Activated CD4-positive, alpha-beta T cell treated with anti-CD3 and anti-CD28 coated beads, Interleukin-2, amount 50 U/mL, for 48 hours (primary cell): ENCODE measurements at regions not wholly inside any gene's neighbourhood (a gene's known extent, or its start where the extent isn't known, plus 50 kb on each side); places are given as distances from the start of the nearest gene placed in this dataset.

Experiments used
- DNase-seq, 2 experiments: peaks; one replicate each; pipeline ENCODE4 v3.0.0-alpha.2; 2020

GRCh38 chr4:57448452-57448851 lies 338.3 kb upstream of the IGFBP7 start:
- no peak for DNase-seq

GRCh38 chr4:57446266-57446665 lies 336.1 kb upstream of the IGFBP7 start:
- no peak for DNase-seq

DNA sequence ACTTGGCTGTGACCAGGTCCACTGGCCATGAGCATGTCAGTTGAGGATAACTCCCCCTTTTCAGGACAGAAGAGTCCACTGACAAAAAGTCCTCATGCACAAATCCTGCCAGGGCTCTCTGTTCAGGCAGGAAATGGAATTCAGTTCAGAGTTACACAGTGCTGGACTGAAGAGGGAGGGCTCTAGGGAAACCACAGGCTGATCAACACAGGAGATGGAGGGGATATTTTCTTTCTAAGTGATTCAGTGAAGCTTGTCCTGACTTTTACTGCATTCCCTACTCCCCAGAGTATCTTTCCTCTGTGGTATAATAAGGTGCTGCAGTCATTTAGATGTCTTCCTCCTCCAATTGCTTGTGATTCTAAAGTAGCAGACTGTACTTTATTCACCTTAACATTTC lies 335.5 kb upstream of the IGFBP7 start:
- no peak for DNase-seq

DNA sequence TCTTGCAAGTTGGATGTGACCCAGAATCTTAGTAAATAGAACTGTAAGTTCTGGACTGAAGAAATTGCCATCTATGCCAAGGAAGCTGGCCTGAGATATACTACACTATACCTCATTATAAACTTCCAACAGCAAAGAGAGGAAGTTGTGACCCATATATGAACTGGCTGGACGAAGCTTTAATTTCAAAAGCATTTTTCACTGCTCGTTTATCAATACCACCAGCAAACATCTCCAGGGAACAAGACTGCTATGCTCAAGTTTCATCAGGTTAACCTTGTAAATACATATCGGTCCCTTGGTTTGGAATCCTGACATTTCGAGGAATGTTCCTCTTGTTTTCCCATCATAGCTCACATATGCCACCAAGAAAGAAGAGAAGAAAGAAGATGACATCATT lies 334.5 kb upstream of the IGFBP7 start:
- no peak for DNase-seq

GRCh38 chr4:57443787-57444186 lies 333.6 kb upstream of the IGFBP7 start:
- DNase-seq, result no peak

GRCh38 chr4:57443308-57443707 lies 333.1 kb upstream of the IGFBP7 start:
- DNase-seq, result no peak

- peak; percentile 2 to 4 for DNase-seq
Measured at GRCh38 chr4:57442831-57443291, 332.7 kb upstream of the IGFBP7 start.

DNA sequence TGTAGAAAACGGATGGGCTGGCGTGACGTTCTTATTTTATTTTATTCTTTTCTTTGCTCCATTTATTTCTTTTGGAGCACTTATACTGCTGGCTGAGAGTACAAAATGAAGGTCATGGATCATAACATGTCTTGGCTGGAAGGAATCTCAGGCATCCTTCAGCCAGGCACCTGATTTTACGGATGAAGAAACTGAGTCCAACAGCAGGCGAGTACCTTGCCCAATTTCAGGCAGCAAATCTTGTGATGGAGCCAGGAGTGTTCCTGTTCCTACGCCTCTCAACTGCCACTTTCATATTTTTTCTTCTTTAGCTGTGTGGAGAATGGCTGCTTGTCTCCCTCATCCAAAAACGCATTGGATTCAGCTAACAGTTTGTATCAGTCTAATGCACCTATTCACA lies 332.1 kb upstream of the IGFBP7 start:
- no peak for DNase-seq

GRCh38 chr4:57437649-57438048 lies 327.5 kb upstream of the IGFBP7 start:
- no peak for DNase-seq

- DNase-seq, result no peak
Measured at GRCh38 chr4:57435300-57435699, 325.1 kb upstream of the IGFBP7 start.

DNA sequence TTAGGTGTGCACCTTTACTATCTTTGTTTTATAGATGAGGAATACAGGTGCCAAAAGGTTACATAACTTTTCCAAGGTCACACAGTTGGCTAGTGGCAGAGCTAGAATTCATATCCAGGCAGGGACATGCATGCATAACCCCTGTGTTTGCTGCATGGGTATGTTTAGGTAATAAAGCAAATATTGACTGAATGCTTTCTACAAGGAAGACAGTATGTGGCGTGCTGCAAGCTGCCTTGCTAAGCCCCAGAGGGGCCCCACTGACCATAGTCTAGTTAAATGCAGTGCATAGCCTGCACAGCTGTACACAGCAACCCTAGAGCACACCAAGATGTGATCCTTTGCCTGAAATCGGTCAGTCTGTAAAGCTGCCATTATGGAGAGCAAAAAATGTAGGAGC lies 320.5 kb upstream of the IGFBP7 start:
- no peak for DNase-seq

GRCh38 chr4:57426779-57427395 lies 316.7 kb upstream of the IGFBP7 start:
- DNase-seq, result peak; percentile 48

DNA sequence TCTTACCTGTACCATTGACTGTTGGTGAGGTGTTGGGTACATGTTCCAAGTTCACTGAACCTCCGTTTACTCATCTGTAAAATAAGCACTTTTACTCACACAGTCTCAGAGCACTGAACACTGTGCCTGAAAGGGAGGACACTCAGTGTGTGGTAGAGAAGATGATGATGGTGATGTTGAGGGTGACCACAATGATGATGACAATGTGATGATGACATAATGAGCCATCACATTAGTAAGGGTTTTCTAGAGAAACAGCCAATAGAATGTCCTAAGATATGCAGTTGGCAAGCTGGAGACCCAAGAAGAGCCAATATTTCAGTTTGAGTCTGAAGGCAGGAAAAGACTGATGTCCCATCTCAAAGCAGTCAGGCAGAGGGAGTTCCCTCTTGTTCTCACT lies 315.4 kb upstream of the IGFBP7 start:
- no peak for DNase-seq

GRCh38 chr4:57424232-57424897 lies 314.2 kb upstream of the IGFBP7 start:
- no peak for DNase-seq

- no peak for DNase-seq
Measured at GRCh38 chr4:57418133-57418532, 307.9 kb upstream of the IGFBP7 start.

GRCh38 chr4:57412259-57413054 lies 302.3 kb upstream of the IGFBP7 start:
- no peak for DNase-seq

DNA sequence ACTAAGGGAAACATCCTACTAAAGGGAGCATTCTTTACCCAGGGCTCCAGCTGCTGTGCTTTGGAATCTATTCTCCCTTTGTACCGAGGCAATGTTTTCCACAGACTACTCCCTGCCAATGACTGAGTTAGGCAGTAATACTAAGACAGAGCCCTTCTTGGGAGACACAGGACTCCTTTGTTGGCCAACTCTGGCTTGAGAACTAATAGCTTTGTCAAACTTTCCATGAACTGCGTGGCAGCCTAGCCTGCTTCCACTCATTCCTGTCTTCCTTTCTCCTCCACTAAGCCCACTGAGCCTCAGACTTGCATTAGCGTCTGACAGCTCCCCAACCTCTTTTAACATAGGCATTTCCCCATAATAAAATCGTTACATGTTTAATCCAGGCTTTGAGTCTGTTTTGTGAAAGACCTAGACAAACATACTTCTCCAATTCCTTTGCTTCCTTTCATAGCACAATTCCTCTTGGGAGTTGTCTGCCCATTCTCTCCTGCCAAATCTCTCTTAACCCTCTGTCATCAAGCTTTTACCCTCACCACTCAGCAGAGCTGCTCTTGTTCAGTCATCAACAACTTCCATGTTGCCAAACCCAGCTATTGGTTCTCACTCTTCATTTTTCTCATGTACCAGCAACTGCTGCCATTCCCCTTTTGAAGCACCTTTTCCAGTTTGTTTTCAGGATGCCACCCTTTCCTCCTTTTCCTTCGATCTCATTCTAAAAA lies 300.3 kb upstream of the IGFBP7 start:
- no peak for DNase-seq

DNA sequence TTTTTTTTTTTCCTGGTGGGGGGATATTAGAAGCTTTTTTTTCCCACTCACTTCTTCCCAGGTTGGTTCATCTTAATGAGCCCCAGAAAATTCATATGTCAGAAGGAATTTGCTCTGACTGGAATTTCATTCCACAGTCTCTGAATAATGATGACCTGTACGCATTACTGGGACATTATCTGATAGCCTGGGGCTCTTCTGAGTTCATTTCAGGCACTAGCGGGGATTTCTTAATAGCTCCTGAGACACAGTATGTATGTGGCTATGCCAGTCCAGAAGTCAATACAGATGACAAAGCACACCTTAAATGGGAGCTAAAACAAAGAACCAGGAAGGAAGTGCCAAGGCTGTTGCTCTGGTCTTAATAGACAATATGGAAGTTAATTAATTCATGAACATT lies 295.2 kb upstream of the IGFBP7 start:
- DNase-seq, result no peak

DNA sequence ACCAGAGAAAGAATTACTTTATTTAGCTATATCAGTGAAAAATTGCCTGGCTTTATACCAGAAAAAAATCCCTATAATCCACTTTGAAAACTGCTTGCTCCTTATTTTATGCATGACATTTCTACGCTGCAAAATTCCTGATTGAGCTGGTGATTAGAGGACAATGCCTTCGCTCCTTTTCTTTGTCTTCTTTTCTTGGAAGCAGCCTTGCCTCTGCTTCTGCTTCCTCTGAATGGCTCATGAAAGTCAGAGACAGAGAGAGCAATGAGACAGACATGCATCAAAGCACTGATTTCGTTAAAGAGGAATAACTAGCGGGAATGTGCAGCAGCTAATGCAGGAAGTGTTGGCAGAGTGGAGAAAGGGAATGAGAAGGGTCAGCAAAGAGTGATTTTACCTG lies 294.3 kb upstream of the IGFBP7 start:
- DNase-seq, result no peak

- DNase-seq, result no peak
Measured at GRCh38 chr4:57403591-57403990, 293.4 kb upstream of the IGFBP7 start.

DNA sequence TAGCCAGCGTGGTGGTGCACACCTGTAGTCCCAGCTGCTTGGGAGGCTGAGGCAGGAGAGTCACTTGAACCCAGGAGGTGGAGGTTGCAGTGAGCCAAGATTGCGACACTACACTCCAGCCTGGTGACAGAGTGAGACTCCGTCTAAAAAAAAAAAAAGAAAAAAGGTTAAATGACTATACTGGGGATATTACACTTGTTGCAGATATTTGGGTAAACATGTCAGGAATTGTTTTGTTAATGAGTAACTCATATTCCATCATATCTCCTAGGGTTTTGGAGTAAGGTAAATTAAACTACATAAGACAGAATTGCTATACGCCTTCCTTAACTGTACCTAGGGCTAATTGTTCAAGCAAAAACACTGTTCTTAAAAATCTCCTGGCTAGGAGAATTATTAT lies 291.4 kb upstream of the IGFBP7 start:
- no peak for DNase-seq

DNA sequence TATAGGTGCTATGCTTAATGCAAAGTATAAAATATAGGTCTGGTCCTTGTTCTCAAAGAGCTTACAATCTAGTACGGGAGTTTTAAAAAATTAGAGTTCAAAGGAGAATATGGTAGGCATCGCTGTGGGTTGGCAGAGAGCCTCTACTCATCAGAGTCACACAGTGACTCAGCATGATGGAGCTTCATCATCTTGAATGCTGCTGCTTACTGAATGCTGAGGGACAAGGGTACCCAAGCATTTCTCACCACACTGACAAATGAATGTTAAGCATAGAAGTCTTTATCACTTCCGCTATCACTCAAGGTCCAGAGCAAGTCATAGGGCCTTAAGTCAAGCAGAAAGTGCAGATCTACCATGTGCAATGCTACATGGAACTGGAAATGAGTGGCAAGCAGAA lies 268.6 kb upstream of the IGFBP7 start:
- no peak for DNase-seq

DNA sequence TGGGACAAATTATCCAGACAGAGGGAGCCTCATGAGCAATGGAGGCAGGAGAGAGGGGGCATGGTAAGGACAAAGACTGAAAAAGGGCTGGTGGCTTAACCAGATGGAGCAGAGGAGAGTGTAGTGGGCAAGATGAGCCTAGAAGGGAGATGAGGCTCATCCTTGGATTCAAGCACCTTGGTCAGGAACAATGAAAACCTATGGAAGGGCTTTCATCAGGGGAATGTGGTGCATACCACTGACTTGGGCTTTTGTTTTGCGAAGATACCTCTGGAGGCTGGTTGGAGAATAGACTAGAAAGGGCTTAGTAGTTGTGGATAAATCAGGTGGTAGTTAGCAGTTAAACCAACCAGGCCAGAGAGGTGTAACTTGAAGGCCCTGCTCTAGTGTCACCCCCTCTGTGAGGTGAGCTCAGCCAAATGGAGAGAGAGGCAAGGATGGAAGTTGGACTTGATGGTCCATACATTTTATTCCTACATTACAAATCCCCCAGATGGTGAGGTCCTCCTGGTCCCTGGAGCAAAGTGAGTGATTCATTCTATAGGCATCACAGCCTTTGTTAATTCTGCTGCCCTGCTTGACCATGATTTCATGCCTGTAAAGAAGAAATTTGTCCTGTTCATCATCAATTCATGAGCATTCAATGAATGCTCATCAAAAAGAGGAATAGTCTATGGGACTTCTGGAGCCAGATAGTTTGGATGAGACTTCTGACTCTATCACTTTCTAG lies 264.8 kb upstream of the IGFBP7 start:
- no peak for DNase-seq
